ENCODE measurements at regions not wholly inside any gene's neighbourhood (a gene's known extent, or its start where the extent isn't known, plus 50 kb on each side); places are given as distances from the start of the nearest gene placed in this dataset.

DNA sequence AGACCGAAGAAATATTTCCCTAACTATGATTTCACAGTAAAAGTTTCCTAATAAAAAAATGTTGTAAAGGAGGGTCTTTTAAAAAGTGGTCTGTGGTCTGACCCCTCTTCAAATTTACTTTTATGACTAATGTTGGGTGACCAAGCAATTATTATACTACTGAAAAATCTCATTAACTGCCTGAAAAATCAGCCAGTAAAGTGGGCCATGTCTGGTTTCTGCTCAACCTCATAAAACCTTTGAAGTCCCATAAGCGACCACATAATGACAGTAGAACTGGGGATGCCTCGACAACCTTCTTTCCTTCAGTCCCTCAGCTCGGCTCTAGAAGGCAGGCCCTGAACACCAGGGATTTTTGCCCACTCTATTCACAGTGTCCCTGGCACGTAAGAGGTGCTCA, 434.3 kb downstream of the EFNB2 start:
- no peak for DNase-seq (ENCODE audit: low read depth in 2 of 2)
- H3K4me3 ChIP-seq (replicated peaks in 1 of 2; ENCODE audit: low read depth in 2 of 2, low read length in 2 of 2), result no peak overlapping the region
- TF ChIP-seq, protein P1, sequence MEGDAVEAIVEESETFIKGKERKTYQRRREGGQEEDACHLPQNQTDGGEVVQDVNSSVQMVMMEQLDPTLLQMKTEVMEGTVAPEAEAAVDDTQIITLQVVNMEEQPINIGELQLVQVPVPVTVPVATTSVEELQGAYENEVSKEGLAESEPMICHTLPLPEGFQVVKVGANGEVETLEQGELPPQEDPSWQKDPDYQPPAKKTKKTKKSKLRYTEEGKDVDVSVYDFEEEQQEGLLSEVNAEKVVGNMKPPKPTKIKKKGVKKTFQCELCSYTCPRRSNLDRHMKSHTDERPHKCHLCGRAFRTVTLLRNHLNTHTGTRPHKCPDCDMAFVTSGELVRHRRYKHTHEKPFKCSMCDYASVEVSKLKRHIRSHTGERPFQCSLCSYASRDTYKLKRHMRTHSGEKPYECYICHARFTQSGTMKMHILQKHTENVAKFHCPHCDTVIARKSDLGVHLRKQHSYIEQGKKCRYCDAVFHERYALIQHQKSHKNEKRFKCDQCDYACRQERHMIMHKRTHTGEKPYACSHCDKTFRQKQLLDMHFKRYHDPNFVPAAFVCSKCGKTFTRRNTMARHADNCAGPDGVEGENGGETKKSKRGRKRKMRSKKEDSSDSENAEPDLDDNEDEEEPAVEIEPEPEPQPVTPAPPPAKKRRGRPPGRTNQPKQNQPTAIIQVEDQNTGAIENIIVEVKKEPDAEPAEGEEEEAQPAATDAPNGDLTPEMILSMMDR (IDR thresholded peaks at IDR 0.05; ENCODE audit: low read depth, low read length), result no peak

DNA sequence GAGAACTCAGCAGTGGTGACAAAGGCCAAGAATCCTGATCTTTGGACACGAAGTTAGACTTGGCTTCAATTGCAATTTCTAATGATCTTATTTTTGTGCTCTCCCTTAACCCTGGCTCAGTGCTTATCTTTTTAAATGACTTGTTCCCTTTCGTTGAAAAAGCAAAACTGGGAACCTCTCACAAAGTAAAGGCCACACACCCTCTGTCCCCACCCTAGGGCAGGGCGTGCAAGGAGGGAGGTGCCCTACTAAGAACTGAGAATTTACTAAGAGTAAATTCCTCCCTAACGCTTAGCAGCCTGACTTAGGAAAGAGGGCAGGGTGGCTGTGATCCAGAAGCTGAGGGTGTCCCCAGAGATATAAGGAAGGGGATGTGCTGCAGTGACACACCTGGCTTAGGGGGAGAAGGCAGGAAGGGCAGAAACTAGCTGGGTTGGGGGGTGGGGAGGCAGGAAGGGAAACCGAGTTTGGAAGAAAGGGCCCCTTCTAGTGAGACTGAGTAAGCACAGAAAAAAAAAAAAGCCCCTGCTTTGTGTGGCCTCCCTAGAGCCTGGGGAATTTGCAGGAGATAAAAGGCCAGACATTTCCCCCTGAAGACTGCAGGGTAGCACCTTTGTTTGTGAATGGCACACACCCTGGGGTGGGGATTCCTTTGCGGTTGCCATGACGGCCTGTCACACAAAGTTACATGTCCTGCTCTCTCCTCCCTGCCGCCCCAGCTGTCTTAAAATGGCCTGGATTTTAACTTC, 435.1 kb downstream of the EFNB2 start:
- no peak overlapping the region for H3K4me3 ChIP-seq (replicated peaks in 1 of 2; ENCODE audit: low read depth in 2 of 2, low read length in 2 of 2)
- TF ChIP-seq, protein P1 (IDR thresholded peaks at IDR 0.05; ENCODE audit: low read depth, low read length), result no peak
- DNase-seq (ENCODE audit: low read depth in 2 of 2), result no peak

DNA sequence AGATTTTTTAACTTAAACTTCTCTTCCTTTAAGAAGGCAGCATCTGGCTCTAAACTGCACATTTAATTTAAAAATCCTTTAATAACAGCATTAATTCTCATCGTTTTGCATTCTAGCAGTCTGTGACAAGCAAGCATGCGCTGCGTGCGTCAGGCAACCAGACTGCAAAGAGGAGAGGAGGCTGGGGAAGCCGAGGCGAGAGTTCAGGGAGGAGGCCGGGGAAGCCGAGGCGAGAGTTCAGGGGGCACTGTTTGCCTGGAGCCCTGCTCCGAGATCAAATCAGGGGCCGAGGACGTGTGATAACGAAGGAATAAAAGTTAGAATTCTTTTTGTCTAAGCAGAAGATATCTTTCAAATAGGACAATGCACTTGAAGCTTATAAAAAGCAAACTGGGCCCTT, 435.7 kb downstream of the EFNB2 start:
- DNase-seq (ENCODE audit: low read depth in 2 of 2), result no peak
- TF ChIP-seq, protein P1 (IDR thresholded peaks at IDR 0.05; ENCODE audit: low read depth, low read length), result no peak
- H3K4me3 ChIP-seq (replicated peaks in 1 of 2; ENCODE audit: low read depth in 2 of 2, low read length in 2 of 2), result no peak overlapping the region

DNA sequence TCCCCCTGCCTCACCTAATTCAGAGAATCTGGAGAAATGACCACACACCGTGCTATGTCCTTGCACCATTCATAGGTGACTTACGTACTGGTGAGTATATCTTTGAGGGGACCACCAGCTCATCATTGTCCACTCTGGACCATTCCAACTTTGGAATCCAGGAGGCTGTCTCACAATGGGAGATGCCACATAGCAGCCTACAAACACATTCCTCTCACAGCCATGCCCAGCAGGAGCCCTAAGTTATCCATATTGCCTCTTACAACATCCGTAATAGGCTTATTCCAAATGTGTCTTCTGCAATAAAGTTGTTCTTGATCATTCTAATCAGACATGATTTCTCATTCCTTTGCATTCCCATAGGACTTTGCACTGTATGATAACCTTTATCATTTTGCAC, 436.7 kb downstream of the EFNB2 start:
- DNase-seq (ENCODE audit: low read depth in 2 of 2), result no peak
- H3K4me3 ChIP-seq (replicated peaks in 1 of 2; ENCODE audit: low read depth in 2 of 2, low read length in 2 of 2), result no peak overlapping the region
- TF ChIP-seq, protein P1 (IDR thresholded peaks at IDR 0.05; ENCODE audit: low read depth, low read length), result no peak

- no peak for DNase-seq (ENCODE audit: low read depth in 2 of 2)
- TF ChIP-seq, protein P1 (IDR thresholded peaks at IDR 0.05; ENCODE audit: low read depth, low read length), result no peak
- H3K4me3 ChIP-seq (replicated peaks in 1 of 2; ENCODE audit: low read depth in 2 of 2, low read length in 2 of 2), result no peak overlapping the region
Measured at GRCh38 chr13:106096661-106097092, 438.8 kb downstream of the EFNB2 start.

- TF ChIP-seq, protein P1 (IDR thresholded peaks at IDR 0.05; ENCODE audit: low read depth, low read length), result no peak
- no peak for DNase-seq (ENCODE audit: low read depth in 2 of 2)
- no peak overlapping the region for H3K4me3 ChIP-seq (replicated peaks in 1 of 2; ENCODE audit: low read depth in 2 of 2, low read length in 2 of 2)
Measured at GRCh38 chr13:106095919-106096318, 439.5 kb downstream of the EFNB2 start.

DNA sequence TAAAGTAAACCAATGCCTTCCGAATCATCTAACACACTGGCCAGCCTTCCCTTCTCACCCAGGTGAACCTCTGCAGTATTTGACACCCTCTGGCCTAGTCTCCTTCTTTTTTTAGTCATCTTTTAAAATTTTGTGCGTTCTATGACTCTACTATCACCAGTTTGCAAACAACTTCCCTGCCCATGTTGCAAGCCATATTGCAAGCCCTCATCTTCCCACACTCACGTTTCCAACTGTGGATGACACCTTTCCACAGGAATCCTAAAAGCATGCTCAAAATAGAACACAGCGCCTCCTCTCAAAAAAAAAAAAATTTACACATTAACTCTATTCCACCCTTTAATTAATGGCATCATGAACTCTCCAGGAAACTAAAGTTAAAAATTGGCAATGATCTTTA, 440.1 kb downstream of the EFNB2 start:
- no peak overlapping the region for H3K4me3 ChIP-seq (replicated peaks in 1 of 2; ENCODE audit: low read depth in 2 of 2, low read length in 2 of 2)
- no peak for DNase-seq (ENCODE audit: low read depth in 2 of 2)
- TF ChIP-seq, protein P1 (IDR thresholded peaks at IDR 0.05; ENCODE audit: low read depth, low read length), result no peak
